ENCODE measurements at regions not wholly inside any gene's neighbourhood (a gene's known extent, or its start where the extent isn't known, plus 50 kb on each side); places are given as distances from the start of the nearest gene placed in this dataset.
"Not testable (repeated sequence)": the region's sequence is repeated elsewhere in the genome, so short reads cannot be mapped to it uniquely, and the experiment has no call there.

DNA sequence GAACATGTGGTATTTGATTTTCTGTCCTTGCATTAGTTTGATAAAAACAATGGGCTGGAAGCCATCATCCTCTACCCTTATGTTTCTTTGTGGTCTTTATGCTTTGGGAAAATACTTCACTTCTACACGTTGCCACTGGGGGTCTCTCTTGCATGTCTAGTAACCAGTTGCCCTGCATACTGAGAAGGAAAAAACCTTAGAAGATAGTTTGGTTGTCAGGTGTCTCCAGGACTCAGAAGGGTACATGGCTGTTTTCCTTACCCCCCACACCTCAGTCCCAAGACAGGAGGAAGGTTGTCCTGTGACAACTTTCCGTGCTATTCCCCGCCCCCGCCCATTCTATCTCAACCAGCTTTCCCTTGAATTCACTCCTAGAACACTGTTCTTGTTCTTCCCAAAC, 62.1 kb upstream of the LANCL3 start:
- Histone ChIP-seq H3K36me3 (replicated peaks in 1 of 2) (no peaks in the 10 kb centered on the region), H3K4me3 (no peak overlapping the region), H3K27ac (no peak overlapping the region), H3K9me3 (replicated peaks in 1 of 3) (no peaks in the 10 kb centered on the region), H3K27me3 (no peaks in the 10 kb centered on the region), H3K4me1 (replicated peaks in 1 of 2) (no peaks in the 10 kb centered on the region)
- 29 to 67% (median 54%) methylated on average over 4 of the region's 4 CpGs for WGBS, 4 donors
- intact Hi-C loops (cut with DNase I): no loop called here
- DNase-seq: peak in 1 of 7 donors; percentile 1
- no peak for TF ChIP-seq POLR2A (IDR thresholded peaks at IDR 0.05)
- TF ChIP-seq, protein P1, sequence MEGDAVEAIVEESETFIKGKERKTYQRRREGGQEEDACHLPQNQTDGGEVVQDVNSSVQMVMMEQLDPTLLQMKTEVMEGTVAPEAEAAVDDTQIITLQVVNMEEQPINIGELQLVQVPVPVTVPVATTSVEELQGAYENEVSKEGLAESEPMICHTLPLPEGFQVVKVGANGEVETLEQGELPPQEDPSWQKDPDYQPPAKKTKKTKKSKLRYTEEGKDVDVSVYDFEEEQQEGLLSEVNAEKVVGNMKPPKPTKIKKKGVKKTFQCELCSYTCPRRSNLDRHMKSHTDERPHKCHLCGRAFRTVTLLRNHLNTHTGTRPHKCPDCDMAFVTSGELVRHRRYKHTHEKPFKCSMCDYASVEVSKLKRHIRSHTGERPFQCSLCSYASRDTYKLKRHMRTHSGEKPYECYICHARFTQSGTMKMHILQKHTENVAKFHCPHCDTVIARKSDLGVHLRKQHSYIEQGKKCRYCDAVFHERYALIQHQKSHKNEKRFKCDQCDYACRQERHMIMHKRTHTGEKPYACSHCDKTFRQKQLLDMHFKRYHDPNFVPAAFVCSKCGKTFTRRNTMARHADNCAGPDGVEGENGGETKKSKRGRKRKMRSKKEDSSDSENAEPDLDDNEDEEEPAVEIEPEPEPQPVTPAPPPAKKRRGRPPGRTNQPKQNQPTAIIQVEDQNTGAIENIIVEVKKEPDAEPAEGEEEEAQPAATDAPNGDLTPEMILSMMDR (IDR thresholded peaks at IDR 0.05): peak in 5 of 6 experiments; percentile 26 to 51 (median 45)

DNA sequence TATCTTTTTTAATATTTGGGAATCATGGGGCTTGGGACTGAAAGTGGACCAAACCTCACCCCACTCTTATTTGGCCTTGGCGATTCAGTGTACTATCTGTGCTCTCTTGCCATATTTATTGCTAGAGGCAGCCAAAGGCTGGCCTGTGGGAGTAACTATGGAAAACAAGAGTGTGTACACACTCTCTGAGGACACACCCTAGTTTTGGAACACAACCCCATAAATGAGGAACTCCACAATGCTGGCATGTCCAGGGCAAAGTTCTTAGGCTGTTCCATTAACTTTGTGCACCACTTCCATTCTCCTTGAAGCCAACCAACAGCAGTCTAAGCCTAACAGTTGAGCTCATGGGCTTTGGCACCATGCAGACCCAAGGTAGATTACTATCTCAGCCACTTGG, 54.9 kb upstream of the LANCL3 start:
- intact Hi-C loops (cut with DNase I); H3K9me3 ChIP-seq (replicated peaks in 1 of 3); H3K27ac ChIP-seq; H3K4me1 ChIP-seq (replicated peaks in 1 of 2); H3K27me3 ChIP-seq; H3K36me3 ChIP-seq (replicated peaks in 1 of 2); H3K4me3 ChIP-seq; DNase-seq: not testable (repeated sequence)
- WGBS, 4 donors: no CpG with 5 or more reads among the region's 1 CpG

DNA sequence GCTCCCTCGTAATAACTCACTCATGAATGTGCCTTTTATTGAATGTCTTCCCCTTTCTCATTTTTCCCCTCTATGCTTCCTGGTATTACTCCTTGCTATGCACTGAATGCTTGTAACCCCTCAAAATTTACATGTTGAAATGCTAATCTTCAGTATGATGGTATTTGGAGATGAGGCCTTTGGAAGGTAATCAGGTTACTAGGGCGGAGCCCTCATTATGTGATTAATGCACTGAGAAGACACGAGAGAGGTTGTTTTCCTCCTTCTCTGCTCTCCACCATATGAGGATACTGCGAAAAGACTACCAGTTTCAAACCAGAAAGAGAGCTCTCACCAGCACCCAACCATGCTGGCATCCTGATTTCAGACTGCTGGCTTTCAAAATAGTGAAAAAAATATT, 52.2 kb upstream of the LANCL3 start:
- intact Hi-C loops (cut with DNase I); H3K27me3 ChIP-seq; H3K27ac ChIP-seq; H3K4me3 ChIP-seq; H3K9me3 ChIP-seq (replicated peaks in 1 of 3); DNase-seq; H3K4me1 ChIP-seq (replicated peaks in 1 of 2); H3K36me3 ChIP-seq (replicated peaks in 1 of 2): not testable (repeated sequence)
- WGBS, 4 donors: 73 to 85% (median 77%) methylated on average over 3 to 4 of the region's 4 CpGs

DNA sequence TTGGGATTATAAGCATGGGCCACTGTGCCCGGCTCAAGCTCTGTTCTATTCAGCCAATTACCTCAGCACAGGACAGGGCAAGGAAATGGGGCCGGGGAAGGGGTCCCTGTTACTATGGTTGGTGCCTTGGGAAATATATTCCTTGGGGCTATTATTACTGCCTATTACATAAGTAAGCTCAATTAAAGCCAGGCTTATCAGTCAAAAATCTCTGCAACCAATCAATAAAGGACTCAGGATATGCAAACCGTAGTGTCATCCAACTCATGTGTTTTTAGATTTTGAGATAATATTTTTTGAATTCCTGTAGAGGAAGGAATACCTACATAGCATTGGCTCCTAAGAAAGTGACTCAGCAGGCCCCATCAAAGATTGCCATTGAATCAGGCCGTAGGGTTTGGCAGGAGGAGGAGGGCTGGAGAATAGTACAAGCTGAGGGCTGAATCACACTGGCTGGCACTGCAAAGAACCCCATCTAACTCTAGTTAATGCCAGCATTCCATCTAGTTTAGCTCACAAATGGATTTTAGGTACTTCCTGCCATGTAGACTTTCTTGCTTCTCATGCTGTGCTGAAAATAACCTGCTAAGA, 50.5 kb upstream of the LANCL3 start:
- intact Hi-C loops (cut with DNase I); H3K4me3 ChIP-seq; H3K9me3 ChIP-seq (replicated peaks in 1 of 3); H3K4me1 ChIP-seq (replicated peaks in 1 of 2); H3K27ac ChIP-seq; H3K36me3 ChIP-seq (replicated peaks in 1 of 2); H3K27me3 ChIP-seq: not testable (repeated sequence)
- 50 to 63% (median 61%) methylated on average over 1 to 4 of the region's 4 CpGs for WGBS, 4 donors
- DNase-seq: peak in 5 of 7 donors; percentile 9 to 53 (median 47)

Data from adrenal gland (tissue), 9 donors.